PC-9 (cell line): ENCODE measurements at regions not wholly inside any gene's neighbourhood (a gene's known extent, or its start where the extent isn't known, plus 50 kb on each side); places are given as distances from the start of the nearest gene placed in this dataset.

Source experiments
- BruUV-seq: library from RNA; stranded (reverse); fragments of 400-500 nt; replicated peaks from 2 replicates; lab custom pipeline; 2021; lab: Mats Ljungman, UMichigan
- CTCF ChIA-PET: fragments of 300-600 bp; sonication (Branson Sonifier 250); formaldehyde crosslinking; loops from one replicate; lab custom pipeline; 2022; ENCODE audit warnings: antibody characterized with exemption; lab: Charles Lee
- POLR2A ChIA-PET: fragments of 300-600 bp; sonication (Branson Sonifier 250); formaldehyde crosslinking; loops from one replicate; lab custom pipeline; 2022; ENCODE audit warnings: antibody characterized with exemption; ENCODE audit not compliant: unreplicated experiment; lab: Charles Lee
- DNase-seq, 2 experiments: peaks; one replicate each; pipeline versions ENCODE4 v3.0.0 to v3.0.0-alpha.2; 2015 to 2022; ENCODE audit warnings: mixed read lengths in 1 of 2
- H2AFZ ChIP-seq: fragments of 200-600 bp; sonication (generic); 2 replicates; pipeline ENCODE4 v1.8.1; 2017; ENCODE audit warnings: antibody characterized with exemption
- H3F3A ChIP-seq: fragments of 200-600 bp; sonication (generic); 2 replicates; pipeline ENCODE4 v1.8.1; 2017; ENCODE audit warnings: antibody characterized with exemption, mild to moderate bottlenecking, low read depth; ENCODE audit not compliant: insufficient read depth
- H3K27ac ChIP-seq: fragments of 200-600 bp; sonication (generic); 2 replicates; pipeline ENCODE4 v1.6.1; 2016; ENCODE audit warnings: mixed run types
- H3K27me3 ChIP-seq: fragments of 200-600 bp; sonication (generic); 2 replicates; pipeline ENCODE4 v1.6.1; 2016; ENCODE audit warnings: low read depth, mixed run types; ENCODE audit not compliant: insufficient read depth
- H3K36me3 ChIP-seq: fragments of 200-600 bp; sonication (generic); 2 replicates; pipeline ENCODE4 v1.6.1; 2016; ENCODE audit warnings: low read depth, mixed run types
- H3K4me1 ChIP-seq: fragments of 200-600 bp; sonication (generic); replicated peaks from 2 replicates; pipeline ENCODE4 v1.6.1; 2016; ENCODE audit warnings: mixed run types; ENCODE audit not compliant: insufficient read depth
- H3K4me2 ChIP-seq: fragments of 200-600 bp; sonication (generic); 2 replicates; pipeline ENCODE4 v1.6.1; 2017; ENCODE audit warnings: mixed run types
- H3K4me3 ChIP-seq: fragments of 200-600 bp; sonication (generic); 2 replicates; pipeline ENCODE4 v1.6.1; 2016; ENCODE audit warnings: mixed run types
- H3K79me2 ChIP-seq: fragments of 200-600 bp; sonication (generic); 2 replicates; pipeline ENCODE4 v1.6.1; 2017; ENCODE audit warnings: low read depth, mixed run types
- H3K9me2 ChIP-seq: fragments of 200-600 bp; sonication (generic); 2 replicates; pipeline ENCODE4 v1.8.1; 2017; ENCODE audit warnings: mild to moderate bottlenecking; ENCODE audit not compliant: insufficient read depth
- H3K9me3 ChIP-seq: fragments of 200-600 bp; sonication (generic); 2 replicates; pipeline ENCODE4 v1.8.1; 2016; ENCODE audit warnings: low read depth; ENCODE audit not compliant: insufficient read depth
- H4K20me1 ChIP-seq: fragments of 200-600 bp; sonication (generic); 2 replicates; pipeline ENCODE4 v1.8.1; 2017; ENCODE audit not compliant: insufficient read depth
- CTCF ChIP-seq: fragments of 200-600 bp; sonication (generic); conservative IDR thresholded peaks from 2 replicates; pipeline ENCODE4 v1.6.1; 2017; ENCODE audit warnings: mixed run types, antibody characterized with exemption, mild to moderate bottlenecking, moderate library complexity
- EZH2 ChIP-seq: fragments of 200-600 bp; sonication (generic); IDR thresholded peaks from 2 replicates; pipeline ENCODE4 v1.8.0; 2017; ENCODE audit warnings: antibody characterized with exemption, low read depth
- intact Hi-C: fragments of 100-400 bp; cut with micrococcal nuclease; formaldehyde crosslinking; loops from one replicate; pipeline ENCODE4 v1.10.0; 2022; ENCODE audit not compliant: unreplicated experiment

- Histone ChIP-seq H3K9me2 (no peaks in the 10 kb centered on the region), H3K27me3 (no peaks in the 10 kb centered on the region), H3K4me2 (no peak overlapping the region), H3K9me3 (no peaks in the 10 kb centered on the region), H3K4me1 (no peaks in the 10 kb centered on the region), H4K20me1 (no peaks in the 10 kb centered on the region), H3K4me3 (no peak overlapping the region), H2AFZ (no peak overlapping the region), H3K27ac (no peak overlapping the region), H3K79me2 (no peaks in the 10 kb centered on the region), H3K36me3 (no peaks in the 10 kb centered on the region), H3F3A (no peaks in the 10 kb centered on the region)
- intact Hi-C loops, result no loop called here
- CTCF ChIA-PET, result no interaction called here
- no TSS peak for BruUV-seq
- no peak for DNase-seq
- no peak for TF ChIP-seq CTCF
- TF ChIP-seq EZH2, result no peak
- POLR2A ChIA-PET, result no interaction called here
Measured at GRCh38 chr4:93994175-93994994, 165.8 kb downstream of the ATOH1 start.

DNA sequence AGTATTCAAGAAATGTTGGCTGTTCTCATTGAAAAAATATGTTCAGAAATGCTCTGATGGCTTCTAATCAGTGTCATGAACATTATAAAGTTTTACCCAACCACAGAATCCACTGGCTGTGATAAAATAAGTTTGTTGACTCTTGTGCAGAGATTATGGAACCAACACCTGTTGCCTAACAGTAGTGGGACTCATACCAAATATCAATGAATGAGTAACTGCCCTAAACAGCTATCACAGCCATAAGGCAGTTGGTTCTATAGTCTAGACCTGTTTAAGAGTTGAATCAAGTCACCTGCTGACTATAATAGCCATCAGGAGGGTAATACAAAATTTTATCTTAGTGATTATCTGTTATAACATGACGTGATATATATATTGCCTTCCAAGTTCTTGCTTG is 168.3 kb downstream of the ATOH1 start:
- BruUV-seq, result no TSS peak
- no peaks in the 10 kb centered on the region for H3K9me3 ChIP-seq

GRCh38 chr4:94000559-94000958 is 172.0 kb downstream of the ATOH1 start:
- Histone ChIP-seq H3K9me3 (no peaks in the 10 kb centered on the region), H3K27me3 (no peaks in the 10 kb centered on the region), H3K36me3 (no peaks in the 10 kb centered on the region), H3K79me2 (no peaks in the 10 kb centered on the region), H2AFZ (no peak overlapping the region), H3K9me2 (no peaks in the 10 kb centered on the region), H3K27ac (no peak overlapping the region), H3K4me2 (no peak overlapping the region), H3K4me1 (no peaks in the 10 kb centered on the region), H3F3A (no peaks in the 10 kb centered on the region), H4K20me1 (no peaks in the 10 kb centered on the region), H3K4me3 (no peak overlapping the region)
- BruUV-seq, result no TSS peak
- POLR2A ChIA-PET, result no interaction called here
- CTCF ChIA-PET, result no interaction called here
- intact Hi-C loops, result no loop called here
- no peak for DNase-seq
- TF ChIP-seq CTCF (no peak), EZH2 (no peak)

More for the DNA sequence above, 168.3 kb downstream of the ATOH1 start:
- H3K4me1 ChIP-seq, result no peaks in the 10 kb centered on the region
- no peak overlapping the region for H3K4me3 ChIP-seq
- intact Hi-C loops, result no loop called here
- TF ChIP-seq EZH2, result no peak
- no peak for TF ChIP-seq CTCF
- CTCF ChIA-PET, result no interaction called here
- H3F3A ChIP-seq, result no peaks in the 10 kb centered on the region
- no peak for DNase-seq
- H3K79me2 ChIP-seq, result no peaks in the 10 kb centered on the region
- H3K27me3 ChIP-seq, result no peaks in the 10 kb centered on the region
- H4K20me1 ChIP-seq, result no peaks in the 10 kb centered on the region
- no peaks in the 10 kb centered on the region for H3K36me3 ChIP-seq
- H3K9me2 ChIP-seq, result no peaks in the 10 kb centered on the region
- H3K27ac ChIP-seq, result no peak overlapping the region
- no peak overlapping the region for H2AFZ ChIP-seq
- H3K4me2 ChIP-seq, result no peak overlapping the region
- POLR2A ChIA-PET, result no interaction called here
